SK-N-MC (cell line): ENCODE measurements at regions not wholly inside any gene's neighbourhood (a gene's known extent, or its start where the extent isn't known, plus 50 kb on each side); places are given as distances from the start of the nearest gene placed in this dataset.

Experiments
- DNase-seq: peaks from one replicate; pipeline ENCODE4 v3.0.0-alpha.2; 2011; ENCODE audit warnings: low read depth, low spot score
- H3K27ac ChIP-seq: fragments of 200-600 bp; sonication (generic); 2 replicates; pipeline ENCODE4 v1.5.1; 2016; ENCODE audit warnings: mixed run types
- H3K36me3 ChIP-seq: fragments of 200-600 bp; sonication (generic); 2 replicates; pipeline ENCODE4 v1.6.1; 2017; ENCODE audit warnings: antibody characterized with exemption, low read length, mixed read lengths; ENCODE audit not compliant: insufficient read depth
- H3K4me3 ChIP-seq: fragments of 200-600 bp; sonication (generic); 2 replicates; pipeline ENCODE4 v1.5.1; 2016
- H3K9ac ChIP-seq: fragments of 200-600 bp; sonication (generic); 2 replicates; pipeline ENCODE4 v1.8.0; 2017; ENCODE audit warnings: mixed run types, mixed read lengths; ENCODE audit not compliant: insufficient read length
- H3K9me3 ChIP-seq: fragments of 200-600 bp; sonication (generic); 2 replicates; pipeline ENCODE4 v1.6.1; 2017; ENCODE audit warnings: low read depth, mild to moderate bottlenecking, antibody characterized with exemption, low read length, moderate library complexity, mixed read lengths
- EZH2 ChIP-seq: fragments of 200-600 bp; sonication (generic); IDR thresholded peaks from one replicate; pipeline ENCODE4 v1.6.1; 2017; ENCODE audit warnings: antibody characterized with exemption
- FOXP2 ChIP-seq: optimal IDR thresholded peaks from 2 replicates; pipeline ENCODE3; 2011; ENCODE audit warnings: mild to moderate bottlenecking, moderate library complexity; ENCODE audit not compliant: insufficient read depth; ENCODE audit errors: extremely low read length, control extremely low read depth
- POLR2AphosphoS5 ChIP-seq: IDR thresholded peaks from 2 replicates; pipeline ENCODE4 v1.6.1; 2012; ENCODE audit warnings: mild to moderate bottlenecking, low read depth, low read length, borderline replicate concordance

- H3K9me3 ChIP-seq = no peaks in the 10 kb centered on the region
- DNase-seq = no peak
- TF ChIP-seq FOXP2 (no peak), EZH2 (no peak), POLR2AphosphoS5 (no peak)
- H3K36me3 ChIP-seq = no peaks in the 10 kb centered on the region
- no peak overlapping the region for H3K27ac ChIP-seq
- H3K9ac ChIP-seq = no peak overlapping the region
- H3K4me3 ChIP-seq = no peak overlapping the region
These were observed 118.9 kb upstream of the NRP1 start for GRCh38 chr10:33453081-33454025.

GRCh38 chr10:33448421-33449140 is 114.1 kb upstream of the NRP1 start:
- H3K4me3 ChIP-seq = no peak overlapping the region
- no peaks in the 10 kb centered on the region for H3K36me3 ChIP-seq
- H3K9me3 ChIP-seq = no peaks in the 10 kb centered on the region
- no peak for TF ChIP-seq POLR2AphosphoS5
- no peak for TF ChIP-seq FOXP2
- TF ChIP-seq EZH2 = no peak
- no peak overlapping the region for H3K9ac ChIP-seq
- H3K27ac ChIP-seq = no peak overlapping the region
- no peak for DNase-seq

GRCh38 chr10:33441561-33441960 is 107.1 kb upstream of the NRP1 start:
- H3K9ac ChIP-seq = no peak overlapping the region
- no peak overlapping the region for H3K4me3 ChIP-seq
- TF ChIP-seq FOXP2 = no peak
- TF ChIP-seq EZH2 = no peak
- no peak for TF ChIP-seq POLR2AphosphoS5
- no peak overlapping the region for H3K27ac ChIP-seq
- DNase-seq = no peak
- H3K36me3 ChIP-seq = no peaks in the 10 kb centered on the region
- H3K9me3 ChIP-seq = no peaks in the 10 kb centered on the region

- no peak for TF ChIP-seq FOXP2
- TF ChIP-seq EZH2 = no peak
- TF ChIP-seq POLR2AphosphoS5 = no peak
- DNase-seq = no peak
- H3K9me3 ChIP-seq = no peaks in the 10 kb centered on the region
- no peak overlapping the region for H3K9ac ChIP-seq
- no peaks in the 10 kb centered on the region for H3K36me3 ChIP-seq
- H3K4me3 ChIP-seq = no peak overlapping the region
- no peak overlapping the region for H3K27ac ChIP-seq
These were observed 100.5 kb upstream of the NRP1 start for GRCh38 chr10:33434933-33435332.

- H3K9ac ChIP-seq = no peak overlapping the region
- no peak overlapping the region for H3K4me3 ChIP-seq
- no peak for DNase-seq
- H3K36me3 ChIP-seq = no peaks in the 10 kb centered on the region
- H3K27ac ChIP-seq = no peak overlapping the region
- H3K9me3 ChIP-seq = no peaks in the 10 kb centered on the region
- TF ChIP-seq POLR2AphosphoS5 (no peak), FOXP2 (no peak), EZH2 (no peak)
These were observed 94.2 kb upstream of the NRP1 start for GRCh38 chr10:33428682-33429081.

GRCh38 chr10:33423154-33423529 is 88.7 kb upstream of the NRP1 start:
- TF ChIP-seq POLR2AphosphoS5 = no peak
- TF ChIP-seq FOXP2 = no peak
- no peak for TF ChIP-seq EZH2
- Histone ChIP-seq H3K4me3 (no peak overlapping the region), H3K36me3 (no peaks in the 10 kb centered on the region), H3K9me3 (no peaks in the 10 kb centered on the region), H3K9ac (no peak overlapping the region), H3K27ac (no peak overlapping the region)
- no peak for DNase-seq

GRCh38 chr10:33422471-33423153 is 88.1 kb upstream of the NRP1 start:
- Histone ChIP-seq H3K9ac (no peak overlapping the region), H3K4me3 (no peak overlapping the region), H3K9me3 (no peaks in the 10 kb centered on the region), H3K36me3 (no peaks in the 10 kb centered on the region), H3K27ac (no peak overlapping the region)
- DNase-seq = no peak
- TF ChIP-seq POLR2AphosphoS5 = no peak
- TF ChIP-seq EZH2 = no peak
- TF ChIP-seq FOXP2 = no peak
